HFFc6 (cell line): ENCODE measurements at regions not wholly inside any gene's neighbourhood (a gene's known extent, or its start where the extent isn't known, plus 50 kb on each side); places are given as distances from the start of the nearest gene placed in this dataset.

Experiments used
- DNase-seq: peaks from one replicate; pipeline ENCODE4 v3.0.0-alpha.2; 2018
- H3K27ac Mint-ChIP-seq: 2 replicates; pipeline ENCODE4 v1.8.0; 2020; ENCODE audit warnings: mild to moderate bottlenecking, mixed read lengths
- H3K27me3 Mint-ChIP-seq: 2 replicates; pipeline ENCODE4 v1.8.0; 2021; ENCODE audit warnings: mild to moderate bottlenecking, moderate library complexity, mixed read lengths; ENCODE audit not compliant: insufficient read depth
- H3K36me3 Mint-ChIP-seq: 2 replicates; pipeline ENCODE4 v1.8.0; 2021; ENCODE audit warnings: low read depth, mixed read lengths
- H3K4me1 Mint-ChIP-seq: 2 replicates; pipeline ENCODE4 v1.8.0; 2020; ENCODE audit warnings: low read depth, mixed read lengths
- H3K4me3 Mint-ChIP-seq: 2 replicates; pipeline ENCODE4 v1.8.0; 2020; ENCODE audit warnings: mild to moderate bottlenecking, moderate library complexity, mixed read lengths
- H3K9me3 Mint-ChIP-seq: 2 replicates; pipeline ENCODE4 v1.8.0; 2020; ENCODE audit warnings: mild to moderate bottlenecking, mixed read lengths
- TF ChIP-seq, protein P1 (sequence below): fragments of 200-600 bp; sonication (generic); IDR thresholded peaks from 2 replicates; pipeline ENCODE4 v1.5.0; 2021; ENCODE audit warnings: antibody characterized with exemption, mild to moderate bottlenecking

DNA sequence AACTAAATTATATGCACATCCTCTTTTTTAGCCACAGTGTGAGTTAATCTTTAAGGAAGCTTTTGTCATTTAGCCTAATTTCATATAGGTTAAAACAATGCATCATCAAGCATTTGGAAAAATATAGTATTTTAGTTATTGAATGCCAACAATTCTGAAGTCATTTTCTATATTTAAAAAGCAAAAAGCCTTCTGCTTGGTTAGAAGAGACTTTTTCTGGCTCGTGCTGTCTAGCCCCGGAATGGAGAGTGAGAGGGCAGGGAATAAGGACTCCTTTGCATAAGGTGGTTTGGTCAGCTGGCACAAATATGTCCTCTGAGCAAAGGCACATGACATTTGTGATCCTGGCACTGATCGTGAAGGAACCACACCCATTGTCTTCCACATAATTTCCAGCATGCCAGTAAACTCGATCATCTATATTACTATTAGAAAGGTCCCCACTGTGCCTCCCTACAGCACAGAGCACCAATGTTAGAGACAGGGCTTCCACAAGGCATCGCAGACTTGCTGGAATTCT, 393.7 kb upstream of the INTU start:
- no peaks in the 10 kb centered on the region for H3K4me1 Mint-ChIP-seq
- H3K4me3 Mint-ChIP-seq = no peak overlapping the region

DNA sequence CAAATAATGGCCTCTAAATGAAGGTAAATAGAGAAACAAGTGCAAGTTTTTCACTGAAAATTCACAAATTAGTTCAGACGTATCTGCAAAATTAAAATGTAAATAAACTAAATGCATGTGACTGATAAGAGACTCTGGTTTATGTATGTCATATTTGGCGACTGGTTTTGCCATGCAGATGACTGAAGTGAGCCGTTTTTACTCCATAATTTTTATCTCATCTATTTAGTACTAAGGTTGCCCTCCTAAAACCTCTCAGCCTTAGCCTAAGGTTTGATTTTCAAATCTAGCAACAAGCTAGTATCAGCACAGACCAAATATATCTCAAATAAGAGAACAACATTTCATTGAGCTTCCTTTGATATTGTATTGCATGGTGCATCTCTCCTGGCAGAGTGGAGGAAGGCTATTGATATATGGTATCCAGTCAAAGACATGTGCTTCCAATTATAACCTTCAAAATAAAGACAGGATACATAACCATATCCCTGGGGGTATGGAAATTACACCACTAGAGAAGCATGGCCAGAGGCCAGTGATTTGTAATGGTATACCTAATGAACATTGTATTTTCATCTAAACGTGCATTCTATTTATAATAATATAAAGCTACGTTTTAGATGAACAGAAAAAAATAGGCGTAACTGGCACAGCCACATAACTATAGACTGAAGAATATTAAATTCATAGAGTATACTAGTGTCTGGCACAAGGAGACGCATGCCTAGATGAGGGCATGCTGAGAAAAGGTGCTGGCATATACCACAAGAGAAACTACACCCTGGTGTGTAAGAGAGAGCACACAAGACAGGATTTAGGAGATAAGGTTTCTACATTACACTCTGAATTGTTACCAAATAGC, 392.6 kb upstream of the INTU start:
- no peaks in the 10 kb centered on the region for H3K27me3 Mint-ChIP-seq
- no peaks in the 10 kb centered on the region; the same call in none of the 2 replicates for H3K9me3 Mint-ChIP-seq
- no peaks in the 10 kb centered on the region for H3K4me1 Mint-ChIP-seq
- DNase-seq = no peak
- no peak overlapping the region for H3K27ac Mint-ChIP-seq
- H3K4me3 Mint-ChIP-seq = no peak overlapping the region
- no peaks in the 10 kb centered on the region for H3K36me3 Mint-ChIP-seq
- TF ChIP-seq, protein P1, sequence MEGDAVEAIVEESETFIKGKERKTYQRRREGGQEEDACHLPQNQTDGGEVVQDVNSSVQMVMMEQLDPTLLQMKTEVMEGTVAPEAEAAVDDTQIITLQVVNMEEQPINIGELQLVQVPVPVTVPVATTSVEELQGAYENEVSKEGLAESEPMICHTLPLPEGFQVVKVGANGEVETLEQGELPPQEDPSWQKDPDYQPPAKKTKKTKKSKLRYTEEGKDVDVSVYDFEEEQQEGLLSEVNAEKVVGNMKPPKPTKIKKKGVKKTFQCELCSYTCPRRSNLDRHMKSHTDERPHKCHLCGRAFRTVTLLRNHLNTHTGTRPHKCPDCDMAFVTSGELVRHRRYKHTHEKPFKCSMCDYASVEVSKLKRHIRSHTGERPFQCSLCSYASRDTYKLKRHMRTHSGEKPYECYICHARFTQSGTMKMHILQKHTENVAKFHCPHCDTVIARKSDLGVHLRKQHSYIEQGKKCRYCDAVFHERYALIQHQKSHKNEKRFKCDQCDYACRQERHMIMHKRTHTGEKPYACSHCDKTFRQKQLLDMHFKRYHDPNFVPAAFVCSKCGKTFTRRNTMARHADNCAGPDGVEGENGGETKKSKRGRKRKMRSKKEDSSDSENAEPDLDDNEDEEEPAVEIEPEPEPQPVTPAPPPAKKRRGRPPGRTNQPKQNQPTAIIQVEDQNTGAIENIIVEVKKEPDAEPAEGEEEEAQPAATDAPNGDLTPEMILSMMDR = no peak

More for the DNA sequence above, 393.7 kb upstream of the INTU start:
- Mint-ChIP-seq H3K9me3 (no peaks in the 10 kb centered on the region; the same call in none of the 2 replicates), H3K27ac (no peak overlapping the region), H3K36me3 (no peaks in the 10 kb centered on the region), H3K27me3 (no peaks in the 10 kb centered on the region)
- TF ChIP-seq, protein P1 = no peak
- no peak for DNase-seq

DNA sequence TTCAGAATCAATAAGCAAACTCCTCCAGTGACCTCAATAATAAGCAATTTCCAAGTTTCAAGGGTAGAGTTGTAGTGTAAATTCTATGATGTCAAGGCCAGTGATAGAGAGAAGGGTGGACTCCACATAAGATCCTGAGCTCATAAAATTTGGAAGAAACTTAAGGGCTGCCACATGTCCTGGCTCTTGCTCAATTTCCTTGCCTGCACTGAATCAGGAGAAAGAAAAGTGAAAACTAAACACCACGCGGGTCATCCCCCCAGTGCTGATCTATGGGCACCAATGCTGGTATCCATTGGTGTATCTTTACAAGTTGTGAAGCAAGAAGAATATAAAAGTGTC, 392.0 kb upstream of the INTU start:
- no peak overlapping the region for H3K4me3 Mint-ChIP-seq
- no peaks in the 10 kb centered on the region for H3K4me1 Mint-ChIP-seq
- H3K27me3 Mint-ChIP-seq = no peaks in the 10 kb centered on the region
- no peak for DNase-seq
- TF ChIP-seq, protein P1 = no peak
- H3K9me3 Mint-ChIP-seq = no peaks in the 10 kb centered on the region; the same call in none of the 2 replicates
- H3K36me3 Mint-ChIP-seq = no peaks in the 10 kb centered on the region
- no peak overlapping the region for H3K27ac Mint-ChIP-seq

DNA sequence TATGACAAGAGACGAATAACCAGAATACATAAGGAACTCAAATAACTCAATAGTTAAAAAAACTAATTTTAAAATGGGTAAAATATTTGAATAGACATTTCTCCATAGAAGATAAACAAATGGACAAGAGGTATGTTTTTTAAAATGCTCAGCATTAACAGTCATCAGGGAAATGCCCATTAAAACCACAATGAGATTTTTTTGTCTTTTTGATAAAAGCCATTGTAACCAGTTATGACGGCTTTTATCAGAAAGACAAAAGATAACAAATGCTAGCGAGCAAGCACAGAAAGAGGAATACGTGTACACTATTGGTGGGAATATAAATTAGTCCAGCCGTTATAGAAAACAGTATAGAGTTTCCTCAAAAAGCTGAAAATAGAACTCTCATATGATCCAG, 388.2 kb upstream of the INTU start:
- Mint-ChIP-seq H3K27ac (no peak overlapping the region), H3K36me3 (no peaks in the 10 kb centered on the region), H3K27me3 (no peaks in the 10 kb centered on the region; the same call in 1 of the 2 replicates), H3K4me1 (no peaks in the 10 kb centered on the region), H3K4me3 (no peak overlapping the region), H3K9me3 (peaks cover 5% of the 10 kb centered on the region)
- TF ChIP-seq, protein P1 = no peak
- no peak for DNase-seq

DNA sequence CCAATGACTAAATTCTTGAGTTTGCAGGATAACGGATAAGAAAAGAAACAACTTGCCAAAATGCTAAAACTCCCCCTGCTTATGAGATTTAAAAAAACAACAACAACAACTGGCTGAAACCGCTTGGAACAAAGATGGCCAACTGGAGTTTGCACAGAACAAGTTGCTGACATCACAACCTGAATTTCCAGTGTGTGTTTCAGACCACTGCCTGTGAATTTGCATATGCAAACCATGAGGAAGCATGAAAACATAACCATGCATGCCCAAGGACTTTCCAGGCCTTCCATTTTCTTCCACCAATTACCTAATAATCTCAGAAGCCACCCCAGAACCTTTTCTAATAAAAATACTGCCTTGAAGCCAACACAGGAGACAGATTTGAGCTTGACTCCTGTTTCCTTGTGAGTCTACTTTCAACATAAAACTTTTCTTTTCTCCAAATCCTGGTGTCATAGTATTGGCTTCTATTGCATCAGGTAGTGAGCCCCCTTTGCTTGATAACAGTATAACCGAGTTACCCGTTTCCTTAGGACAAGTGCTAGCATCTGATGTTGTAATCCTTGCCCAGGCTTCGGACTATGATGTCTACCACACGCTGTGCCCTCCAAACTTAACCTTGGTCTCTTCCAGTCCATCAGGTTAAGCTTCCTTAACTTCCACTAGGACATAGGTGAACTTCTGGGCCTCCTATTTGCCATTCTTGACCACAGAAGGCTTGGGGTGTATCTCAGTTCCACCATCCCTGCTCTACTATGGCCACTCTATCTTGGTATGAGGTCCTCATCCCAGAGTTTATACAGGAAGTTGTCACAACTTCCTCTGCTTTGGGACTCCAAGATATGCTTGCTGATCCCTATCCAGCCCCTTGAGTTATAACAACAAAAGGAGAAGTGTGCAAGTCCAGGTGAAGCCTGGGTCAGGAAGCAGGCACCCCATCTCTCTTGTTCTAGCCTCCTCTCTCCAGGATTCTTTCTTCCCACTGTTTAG, 385.5 kb upstream of the INTU start:
- TF ChIP-seq, protein P1 = no peak
- Mint-ChIP-seq H3K4me3 (no peak overlapping the region), H3K4me1 (no peaks in the 10 kb centered on the region), H3K27ac (no peak overlapping the region), H3K9me3 (peaks cover 5% of the 10 kb centered on the region), H3K27me3 (no peaks in the 10 kb centered on the region; the same call in 1 of the 2 replicates), H3K36me3 (no peaks in the 10 kb centered on the region)
- DNase-seq = no peak
